ENCODE measurements at regions not wholly inside any gene's neighbourhood (a gene's known extent, or its start where the extent isn't known, plus 50 kb on each side); places are given as distances from the start of the nearest gene placed in this dataset.

DNA sequence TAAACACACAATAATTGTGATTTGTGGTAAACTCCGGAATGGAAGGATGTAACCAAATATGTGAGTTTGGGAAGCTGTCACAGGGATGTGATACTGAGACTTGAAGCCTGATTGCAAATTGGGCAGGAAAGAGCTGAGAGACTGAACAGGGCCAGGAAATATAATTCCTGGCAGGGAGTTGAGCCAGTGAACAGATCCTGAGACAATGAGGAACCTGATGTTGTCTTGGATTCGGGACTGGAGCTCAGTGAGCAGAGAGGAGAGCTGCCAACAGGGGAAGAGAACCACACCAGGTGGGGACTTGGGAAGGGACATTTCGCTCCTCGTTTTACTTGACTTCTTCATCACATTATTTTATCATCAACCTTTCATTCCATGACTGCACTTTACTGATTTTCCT is 386.0 kb downstream of the TLL1 start:
- Histone ChIP-seq H3K27ac (ENCODE audit: low read depth, low read length) (no peak overlapping the region), H2BK12ac (ENCODE audit: low read depth, low read length) (no peak overlapping the region), H4K5ac (ENCODE audit: insufficient read length, low read depth, low read length) (no peak overlapping the region), H3K56ac (replicated peaks; ENCODE audit: insufficient read length, low read depth, low read length) (no peak overlapping the region), H3K79me1 (ENCODE audit: low read depth, low read length) (no peaks in the 10 kb centered on the region), H3K4me1 (replicated peaks in 1 of 4; ENCODE audit: control insufficient read depth in 3 of 4, insufficient read depth in 4 of 4, low read length in 3 of 4) (no peaks in the 10 kb centered on the region), H3K9me3 (ENCODE audit: insufficient read depth in 2 of 2, low read depth in 1 of 2, low read length in 1 of 2) (0 out of 4 replicates have a peak, but pooled peaks cover 0 to 2% of the 10 kb centered on the region in 2 experiments), H3K4me2 (ENCODE audit: insufficient read depth in 1 of 2, low read depth in 2 of 2, low read length in 2 of 2) (no peak overlapping the region), H3K4ac (replicated peaks; ENCODE audit: insufficient read length, low read depth, low read length) (no peak overlapping the region), H4K91ac (replicated peaks; ENCODE audit: insufficient read length, low read length) (no peak overlapping the region), H2BK5ac (ENCODE audit: low read depth, low read length) (no peak overlapping the region), H3K9ac (replicated peaks in 1 of 4; ENCODE audit: extremely low read depth in 1 of 4, low read depth in 3 of 4, low read length in 3 of 4) (no peak overlapping the region), H2BK15ac (ENCODE audit: low read length) (no peak overlapping the region), H2BK120ac (replicated peaks; ENCODE audit: low read depth, low read length) (no peak overlapping the region), H3K23me2 (ENCODE audit: low read depth, low read length) (no peaks in the 10 kb centered on the region), H3K18ac (ENCODE audit: extremely low read depth, low read length) (no peak overlapping the region), H2AFZ (ENCODE audit: low read length) (no peak overlapping the region), H3K27me3 (replicated peaks in 1 of 4; ENCODE audit: control insufficient read depth in 3 of 4, extremely low read depth in 1 of 4, insufficient read depth in 3 of 4, low read length in 3 of 4) (no peaks in the 10 kb centered on the region), H3K79me2 (ENCODE audit: control insufficient read depth in 1 of 2, insufficient read depth in 2 of 2, low read length in 2 of 2) (no peaks in the 10 kb centered on the region), H2BK20ac (ENCODE audit: low read length) (no peak overlapping the region), H4K20me1 (replicated peaks in 1 of 2; ENCODE audit: control insufficient read depth in 1 of 2, insufficient read depth in 2 of 2, low read length in 2 of 2) (no peaks in the 10 kb centered on the region), H3K4me3 (ENCODE audit: extremely low read depth in 1 of 4, insufficient read depth in 2 of 4, low read depth in 3 of 4, low read length in 4 of 4) (no peak overlapping the region), H4K8ac (ENCODE audit: extremely low read depth, insufficient read depth, low read length) (no peak overlapping the region), H3K23ac (ENCODE audit: insufficient read length) (no peak overlapping the region), H3K36me3 (ENCODE audit: control insufficient read depth in 2 of 4, insufficient read depth in 4 of 4, low read length in 3 of 4) (no peaks in the 10 kb centered on the region), H2AK5ac (ENCODE audit: low read depth, low read length) (no peak overlapping the region), H3K14ac (ENCODE audit: insufficient read length) (no peak overlapping the region)
- DNase-seq (ENCODE audit: low read depth in 1 of 2, low spot score in 2 of 2) (no peak), FAIRE-seq (no peak)
- POLR2A ChIA-PET (ENCODE audit: partially characterized antibody) = no interaction called here
- 87 to 100% methylated on average over 1 to 4 of the region's 4 CpGs for WGBS, 2 experiments (ENCODE audit: extremely low coverage in 1 of 2, insufficient coverage in 1 of 2, insufficient read length in 1 of 2, insufficient replicate concordance in 2 of 2, low coverage in 1 of 2, low lambda C conversion rate in 2 of 2, missing lambda C conversion rate in 1 of 2)
- CTCF ChIA-PET (ENCODE audit: partially characterized antibody) = interaction anchor here (1.2 to 2.1 kb wide), 2 partner anchors 42 to 335 kb away, joined by 3 to 9 read pairs; no protein-coding TSS in a partner anchor
- TF ChIP-seq, protein P1, sequence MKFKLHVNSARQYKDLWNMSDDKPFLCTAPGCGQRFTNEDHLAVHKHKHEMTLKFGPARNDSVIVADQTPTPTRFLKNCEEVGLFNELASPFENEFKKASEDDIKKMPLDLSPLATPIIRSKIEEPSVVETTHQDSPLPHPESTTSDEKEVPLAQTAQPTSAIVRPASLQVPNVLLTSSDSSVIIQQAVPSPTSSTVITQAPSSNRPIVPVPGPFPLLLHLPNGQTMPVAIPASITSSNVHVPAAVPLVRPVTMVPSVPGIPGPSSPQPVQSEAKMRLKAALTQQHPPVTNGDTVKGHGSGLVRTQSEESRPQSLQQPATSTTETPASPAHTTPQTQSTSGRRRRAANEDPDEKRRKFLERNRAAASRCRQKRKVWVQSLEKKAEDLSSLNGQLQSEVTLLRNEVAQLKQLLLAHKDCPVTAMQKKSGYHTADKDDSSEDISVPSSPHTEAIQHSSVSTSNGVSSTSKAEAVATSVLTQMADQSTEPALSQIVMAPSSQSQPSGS (IDR thresholded peaks at IDR 0.05; ENCODE audit: low read length) = no peak
